GM08714 (cell line): ENCODE measurements at regions not wholly inside any gene's neighbourhood (a gene's known extent, or its start where the extent isn't known, plus 50 kb on each side); places are given as distances from the start of the nearest gene placed in this dataset.
"Not testable (repeated sequence)": the region's sequence is repeated elsewhere in the genome, so short reads cannot be mapped to it uniquely, and the experiment has no call there.

ENCODE experiments used
- H3K4me3 ChIP-seq: fragments of 200-500 bp; sonication (Bioruptor generic); 2 replicates; pipeline ENCODE4 v1.5.1; 2014; ENCODE audit warnings: mild to moderate bottlenecking, low read length, inconsistent platforms
- ZNF274 ChIP-seq: IDR thresholded peaks from 2 replicates; pipeline ENCODE4 v1.6.1; 2012; ENCODE audit warnings: mild to moderate bottlenecking, low read depth, low read length

GRCh38 chr17:72569148-72569946 lies 448.5 kb downstream of the SOX9 start:
- no peak overlapping the region for H3K4me3 ChIP-seq
- TF ChIP-seq ZNF274, result no peak

- no peak for TF ChIP-seq ZNF274
- no peak overlapping the region for H3K4me3 ChIP-seq
Measured at GRCh38 chr17:72571813-72572396, 451.1 kb downstream of the SOX9 start.

- TF ChIP-seq ZNF274, result no peak
- no peak overlapping the region for H3K4me3 ChIP-seq
Measured at GRCh38 chr17:72572604-72573491, 452.0 kb downstream of the SOX9 start.

DNA sequence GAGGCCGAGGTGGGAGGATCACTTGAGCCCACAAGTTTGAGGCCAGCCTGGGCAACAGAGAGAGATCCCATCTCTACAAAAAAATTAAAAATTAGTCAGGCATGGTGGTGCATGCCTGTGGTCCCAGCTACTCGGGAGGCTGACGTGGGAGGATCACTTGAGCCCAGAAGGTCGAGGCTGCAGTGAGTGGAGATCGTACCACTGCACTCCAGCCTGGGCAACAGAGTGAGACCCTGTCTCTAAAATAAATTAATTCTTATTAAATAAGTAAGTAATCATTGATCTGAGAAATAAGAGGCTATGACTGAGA lies 452.6 kb downstream of the SOX9 start:
- not testable (repeated sequence) for H3K4me3 ChIP-seq

GRCh38 chr17:72574675-72575510 lies 454.1 kb downstream of the SOX9 start:
- H3K4me3 ChIP-seq, result no peak overlapping the region
- no peak for TF ChIP-seq ZNF274

DNA sequence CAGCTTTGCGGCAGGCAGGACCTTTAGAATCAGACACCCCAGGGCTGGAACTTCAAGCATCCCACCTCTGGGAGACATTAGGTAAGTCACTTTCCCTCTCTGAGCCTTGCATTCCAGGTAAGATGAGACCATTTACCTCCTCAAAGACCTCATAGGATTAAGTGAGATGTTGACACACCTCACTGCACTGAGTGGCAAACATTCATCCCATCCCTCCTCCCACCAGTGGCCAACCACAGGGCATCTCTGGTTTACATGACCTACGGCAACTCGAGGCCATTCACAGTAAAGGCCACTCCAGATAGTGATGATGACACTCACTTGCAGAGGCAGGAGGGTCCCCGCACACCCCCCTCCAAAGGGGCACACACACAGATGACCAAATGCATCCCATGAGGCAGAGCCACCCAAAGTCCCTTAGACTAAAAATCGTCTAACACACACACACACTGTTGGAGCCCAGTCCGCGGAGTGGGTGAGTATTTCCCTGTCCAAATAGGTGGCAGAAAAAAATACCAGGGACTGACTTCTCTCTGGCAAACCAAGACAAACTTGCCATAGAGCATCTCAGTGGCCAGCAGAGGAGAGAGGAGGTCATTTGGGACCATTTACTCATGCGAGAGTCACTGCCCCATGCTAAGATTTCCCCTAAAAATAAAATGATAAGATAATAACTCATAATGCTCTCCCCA lies 454.9 kb downstream of the SOX9 start:
- no peak for TF ChIP-seq ZNF274
- no peak overlapping the region for H3K4me3 ChIP-seq

- TF ChIP-seq ZNF274, result no peak
- H3K4me3 ChIP-seq, result no peak overlapping the region
Measured at GRCh38 chr17:72576289-72576759, 455.5 kb downstream of the SOX9 start.

GRCh38 chr17:72578817-72579470 lies 458.1 kb downstream of the SOX9 start:
- H3K4me3 ChIP-seq, result no peak overlapping the region
- TF ChIP-seq ZNF274, result no peak

DNA sequence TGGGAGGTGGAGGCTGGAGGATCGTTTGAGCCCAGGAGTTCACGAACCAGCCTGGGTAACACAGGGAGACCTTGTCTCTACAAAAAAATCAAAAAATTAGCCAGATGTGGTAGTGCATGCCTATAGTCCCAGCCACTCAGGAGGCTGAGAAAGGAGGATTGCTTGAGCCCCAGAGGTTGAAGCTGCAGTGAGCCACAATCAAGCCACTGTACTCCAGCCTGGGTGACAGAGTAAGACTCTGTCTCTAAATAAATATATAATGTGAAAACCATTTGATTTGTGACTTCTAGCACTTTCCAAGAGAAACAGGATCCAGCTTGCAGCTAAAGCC lies 459.1 kb downstream of the SOX9 start:
- H3K4me3 ChIP-seq, result no peak overlapping the region
- no peak for TF ChIP-seq ZNF274

DNA sequence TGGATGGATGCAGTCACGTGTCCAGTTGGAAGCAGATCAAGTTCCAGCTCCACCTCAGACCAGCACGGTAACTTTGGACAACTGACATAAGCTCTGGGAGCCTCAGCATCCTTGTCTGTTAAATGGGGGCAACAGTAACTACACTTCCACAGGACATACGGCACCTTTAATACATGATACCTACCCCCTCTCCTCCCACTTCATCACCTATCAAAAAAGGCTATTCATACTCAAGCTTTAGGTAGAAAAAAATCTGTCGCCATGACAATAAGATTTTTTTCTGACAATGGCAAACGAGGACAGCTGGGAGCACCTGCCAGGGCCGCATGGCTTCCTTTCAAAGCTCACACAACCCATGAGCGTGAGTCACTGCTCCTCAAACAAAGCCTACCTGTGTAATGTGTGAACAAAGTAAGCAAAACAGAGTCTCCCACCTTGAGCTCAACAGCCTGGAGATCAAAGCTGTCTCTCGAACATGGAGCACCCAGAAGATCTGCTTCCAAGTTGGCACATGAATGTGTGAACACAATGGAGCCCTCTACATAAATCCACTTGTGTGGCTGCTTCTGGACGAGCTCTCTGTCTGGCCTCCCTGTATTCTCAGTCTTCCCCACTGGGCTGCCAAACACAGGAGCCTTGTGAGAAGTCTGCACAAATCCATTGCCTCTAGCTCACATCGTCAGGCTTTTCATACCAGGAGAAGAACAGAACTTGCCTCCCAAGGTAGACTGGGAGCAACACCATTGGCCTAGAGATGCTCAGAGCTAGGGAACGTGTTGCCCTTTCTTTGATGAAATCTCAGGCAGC lies 459.7 kb downstream of the SOX9 start:
- no peak for TF ChIP-seq ZNF274
- no peak overlapping the region for H3K4me3 ChIP-seq

DNA sequence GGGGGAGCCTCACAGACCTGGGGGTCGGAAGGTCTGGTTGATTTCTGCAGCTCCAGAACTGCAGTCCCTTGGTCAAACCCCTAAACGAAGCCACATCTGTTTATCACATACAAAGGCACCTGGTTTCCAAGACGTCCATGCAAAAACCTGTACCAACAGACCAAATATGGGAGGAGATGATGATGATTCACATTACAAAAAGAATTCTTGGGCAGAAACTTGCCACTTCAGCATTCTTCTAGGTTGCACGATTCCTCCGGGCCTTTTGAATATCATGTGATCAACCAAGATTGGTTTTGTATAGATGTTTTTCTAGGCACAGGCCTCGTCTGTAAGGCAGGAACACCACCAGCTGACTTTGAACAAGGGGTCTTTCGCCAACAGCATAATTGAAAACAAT lies 466.3 kb downstream of the SOX9 start:
- no peak overlapping the region for H3K4me3 ChIP-seq
- no peak for TF ChIP-seq ZNF274

- no peak overlapping the region for H3K4me3 ChIP-seq
- no peak for TF ChIP-seq ZNF274
Measured at GRCh38 chr17:72587773-72588511, 467.1 kb downstream of the SOX9 start.

DNA sequence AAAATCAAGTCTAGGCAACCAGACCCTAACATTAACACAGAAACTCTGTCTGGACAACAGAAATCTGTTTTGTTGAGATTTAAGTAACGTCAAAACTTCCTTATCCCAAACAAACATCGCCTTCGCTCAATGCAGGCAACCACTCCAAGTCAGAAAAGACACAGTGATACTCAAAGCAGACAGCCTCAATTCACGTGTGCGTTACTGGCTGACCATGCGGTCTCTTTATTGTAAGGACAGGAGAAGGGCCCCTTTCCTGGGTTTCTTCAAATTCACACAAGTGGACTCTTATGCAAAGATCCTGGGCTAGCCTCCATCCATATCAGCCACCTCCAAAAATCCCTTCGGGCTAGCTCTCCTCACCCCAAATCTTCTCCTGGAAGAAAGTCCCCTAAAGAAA lies 467.7 kb downstream of the SOX9 start:
- TF ChIP-seq ZNF274, result no peak

More for the DNA sequence above, 467.7 kb downstream of the SOX9 start:
- no peak overlapping the region for H3K4me3 ChIP-seq
